Trophoblast cell (in vitro differentiated cells and primary cell): ENCODE measurements at regions not wholly inside any gene's neighbourhood (a gene's known extent, or its start where the extent isn't known, plus 50 kb on each side); places are given as distances from the start of the nearest gene placed in this dataset.

Experiments used
- DNase-seq, 2 donors: peaks; one replicate each; pipeline ENCODE4 v3.0.0-alpha.2; 2016
- H2AFZ ChIP-seq: 2 replicates; pipeline ENCODE4 v1.6.1; 2013; ENCODE audit warnings: low read length, moderate library complexity, mild to moderate bottlenecking; ENCODE audit not compliant: insufficient read depth, poor library complexity
- H2AK5ac ChIP-seq: 2 replicates; pipeline ENCODE4 v1.6.1; 2013; ENCODE audit warnings: mild to moderate bottlenecking, low read length
- H2BK120ac ChIP-seq: 2 replicates; pipeline ENCODE4 v1.6.1; 2013; ENCODE audit warnings: low read length, mild to moderate bottlenecking, moderate library complexity; ENCODE audit not compliant: insufficient read depth, poor library complexity
- H2BK12ac ChIP-seq: 2 replicates; pipeline ENCODE4 v1.6.1; 2013; ENCODE audit warnings: mild to moderate bottlenecking, low read length, moderate library complexity
- H2BK5ac ChIP-seq: 2 replicates; pipeline ENCODE4 v1.6.1; 2013; ENCODE audit warnings: low read length, low read depth, moderate library complexity, mild to moderate bottlenecking; ENCODE audit not compliant: poor library complexity
- H3K14ac ChIP-seq: 2 replicates; pipeline ENCODE4 v1.6.1; 2013; ENCODE audit warnings: mild to moderate bottlenecking, low read length
- H3K18ac ChIP-seq: 2 replicates; pipeline ENCODE4 v1.6.1; 2013; ENCODE audit warnings: mild to moderate bottlenecking, low read length
- H3K23ac ChIP-seq: 2 replicates; pipeline ENCODE4 v1.6.1; 2013; ENCODE audit warnings: low read length
- H3K27ac ChIP-seq: 2 replicates; pipeline ENCODE4 v1.5.1; 2013; ENCODE audit warnings: low read depth, mild to moderate bottlenecking, inconsistent platforms, low read length, moderate library complexity
- H3K27me3 ChIP-seq: 2 replicates; pipeline ENCODE4 v1.6.1; 2013; ENCODE audit warnings: inconsistent platforms, mild to moderate bottlenecking, low read length, moderate library complexity; ENCODE audit not compliant: insufficient read depth
- H3K36me3 ChIP-seq, 2 experiments: 1 replicate in 1 of 2; 2 replicates in 1 of 2; pipeline ENCODE4 v1.6.1; 2013; ENCODE audit warnings: low read length in 2 of 2, mild to moderate bottlenecking in 2 of 2, moderate library complexity in 1 of 2; ENCODE audit not compliant: insufficient read depth in 2 of 2, control insufficient read depth in 1 of 2
- H3K4ac ChIP-seq: 2 replicates; pipeline ENCODE4 v1.6.1; 2013; ENCODE audit warnings: low read depth, mild to moderate bottlenecking, low read length, moderate library complexity
- H3K4me1 ChIP-seq, 2 experiments: 1 replicate in 1 of 2; 2 replicates in 1 of 2; pipeline ENCODE4 v1.6.1; 2013; ENCODE audit warnings: low read length in 2 of 2, mild to moderate bottlenecking in 2 of 2, moderate library complexity in 1 of 2; ENCODE audit not compliant: insufficient read depth in 2 of 2, control insufficient read depth in 1 of 2
- H3K4me2 ChIP-seq: 2 replicates; pipeline ENCODE4 v1.6.1; 2013; ENCODE audit warnings: inconsistent platforms, mild to moderate bottlenecking, low read length, moderate library complexity
- H3K4me3 ChIP-seq: 2 replicates; pipeline ENCODE4 v1.5.1; 2013; ENCODE audit warnings: mild to moderate bottlenecking, low read depth, low read length, inconsistent platforms
- H3K79me1 ChIP-seq: one replicate; pipeline ENCODE4 v1.6.1; 2013; ENCODE audit warnings: low read length
- H3K79me2 ChIP-seq: 2 replicates; pipeline ENCODE4 v1.6.1; 2013; ENCODE audit warnings: low read length, mild to moderate bottlenecking; ENCODE audit not compliant: control insufficient read depth, insufficient read depth, poor library complexity
- H3K9ac ChIP-seq: 2 replicates; pipeline ENCODE4 v1.6.1; 2013; ENCODE audit warnings: mild to moderate bottlenecking, low read length
- H3K9me3 ChIP-seq: 2 replicates; pipeline ENCODE4 v1.6.1; 2013; ENCODE audit warnings: low read depth, mild to moderate bottlenecking, control low read depth, inconsistent platforms, low read length; ENCODE audit not compliant: insufficient read depth
- H4K12ac ChIP-seq: 2 replicates; pipeline ENCODE4 v1.6.1; 2013; ENCODE audit warnings: low read depth, mild to moderate bottlenecking, low read length, moderate library complexity
- H4K8ac ChIP-seq: 2 replicates; pipeline ENCODE4 v1.6.1; 2013; ENCODE audit warnings: low read depth, mild to moderate bottlenecking, low read length, moderate library complexity
- H4K91ac ChIP-seq: one replicate; pipeline ENCODE4 v1.6.1; 2013; ENCODE audit warnings: low read depth, mild to moderate bottlenecking, low read length, moderate library complexity
- WGBS: extraction: QIAGEN DNeasy Blood & Tissue Kit; methylation state at CpG from one replicate; pipeline ENCODE4 v1.1.7; 2013; ENCODE audit warnings: missing lambda C conversion rate; ENCODE audit not compliant: insufficient read length, insufficient coverage; ENCODE audit errors: extremely low coverage; 5-methylcytosine and 5-hydroxymethylcytosine counted together

DNA sequence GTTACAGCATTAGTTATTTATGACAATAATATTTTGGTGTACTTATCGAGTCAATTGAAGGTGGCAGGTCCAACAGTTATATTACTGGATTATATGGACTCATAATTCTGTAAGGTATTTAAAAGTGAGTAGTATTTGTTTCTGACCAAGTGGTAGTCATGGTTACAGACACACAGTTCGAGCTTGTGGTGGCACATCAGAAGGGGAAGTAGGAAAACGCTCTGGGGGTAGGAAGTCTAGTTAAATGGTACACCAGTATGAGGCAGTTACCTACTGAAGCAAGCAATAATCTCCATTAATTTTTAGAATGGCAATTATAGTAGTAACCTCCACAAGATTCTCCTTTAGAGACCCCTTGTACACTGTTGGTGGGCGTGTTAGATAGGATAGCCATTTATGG lies 541.2 kb downstream of the ETV1 start:
- no peak overlapping the region for H4K8ac ChIP-seq
- no CpG with 5 or more reads among the region's 4 CpGs for WGBS
- no peak overlapping the region for H4K12ac ChIP-seq
- H3K23ac ChIP-seq: no peak overlapping the region
- H3K27ac ChIP-seq: no peak overlapping the region
- H3K4me3 ChIP-seq: no peak overlapping the region
- H2BK120ac ChIP-seq: no peak overlapping the region
- H3K4me2 ChIP-seq: no peak overlapping the region
- no peak overlapping the region for H2BK12ac ChIP-seq
- no peak overlapping the region for H3K14ac ChIP-seq
- DNase-seq: no peak
- no peak overlapping the region for H4K91ac ChIP-seq
- H3K27me3 ChIP-seq: no peaks in the 10 kb centered on the region
- H3K9ac ChIP-seq: no peak overlapping the region
- H3K4me1 ChIP-seq: no peaks in the 10 kb centered on the region
- no peak overlapping the region for H2AFZ ChIP-seq
- H3K18ac ChIP-seq: no peak overlapping the region
- H3K36me3 ChIP-seq: no peaks in the 10 kb centered on the region
- no peaks in the 10 kb centered on the region for H3K79me2 ChIP-seq
- no peak overlapping the region for H2AK5ac ChIP-seq
- no peaks in the 10 kb centered on the region for H3K79me1 ChIP-seq
- no peak overlapping the region for H2BK5ac ChIP-seq
- no peak overlapping the region for H3K4ac ChIP-seq
- H3K9me3 ChIP-seq: no peaks in the 10 kb centered on the region

- Histone ChIP-seq H3K14ac (no peak overlapping the region), H4K8ac (no peak overlapping the region), H4K91ac (no peak overlapping the region), H4K12ac (no peak overlapping the region), H3K23ac (no peak overlapping the region), H3K18ac (no peak overlapping the region), H3K4me1 (no peaks in the 10 kb centered on the region), H3K4me2 (no peak overlapping the region), H3K79me1 (no peaks in the 10 kb centered on the region), H3K4me3 (no peak overlapping the region), H2AFZ (no peak overlapping the region), H3K27me3 (no peaks in the 10 kb centered on the region), H3K36me3 (no peaks in the 10 kb centered on the region), H2AK5ac (no peak overlapping the region), H3K27ac (no peak overlapping the region), H2BK5ac (no peak overlapping the region), H2BK120ac (no peak overlapping the region), H3K79me2 (no peaks in the 10 kb centered on the region), H2BK12ac (no peak overlapping the region), H3K4ac (no peak overlapping the region), H3K9ac (no peak overlapping the region), H3K9me3 (no peaks in the 10 kb centered on the region)
- DNase-seq: no peak
Observed at GRCh38 chr7:13449460-13449859, 540.0 kb downstream of the ETV1 start.

- Histone ChIP-seq H3K4me2 (no peak overlapping the region), H3K18ac (no peak overlapping the region), H2AFZ (no peak overlapping the region), H3K27me3 (no peaks in the 10 kb centered on the region), H3K23ac (no peak overlapping the region), H2AK5ac (no peak overlapping the region), H3K27ac (no peak overlapping the region), H4K91ac (no peak overlapping the region), H3K36me3 (no peaks in the 10 kb centered on the region), H3K4me1 (no peaks in the 10 kb centered on the region), H2BK120ac (no peak overlapping the region), H3K4ac (no peak overlapping the region), H3K79me1 (no peaks in the 10 kb centered on the region), H3K9ac (no peak overlapping the region), H2BK12ac (no peak overlapping the region), H3K4me3 (no peak overlapping the region), H3K9me3 (no peaks in the 10 kb centered on the region), H3K79me2 (no peaks in the 10 kb centered on the region), H4K12ac (no peak overlapping the region), H4K8ac (no peak overlapping the region), H2BK5ac (no peak overlapping the region), H3K14ac (no peak overlapping the region)
- no CpG with 5 or more reads among the region's 8 CpGs for WGBS
- DNase-seq: no peak
Observed at GRCh38 chr7:13454916-13455592, 534.4 kb downstream of the ETV1 start.

GRCh38 chr7:13457790-13458189 lies 531.7 kb downstream of the ETV1 start:
- Histone ChIP-seq H2AK5ac (no peak overlapping the region), H2AFZ (no peak overlapping the region), H2BK120ac (no peak overlapping the region), H3K9me3 (no peaks in the 10 kb centered on the region), H3K4ac (no peak overlapping the region), H2BK5ac (no peak overlapping the region), H3K27me3 (no peaks in the 10 kb centered on the region), H3K27ac (no peak overlapping the region), H3K18ac (no peak overlapping the region), H3K23ac (no peak overlapping the region), H4K91ac (no peak overlapping the region), H3K4me1 (no peaks in the 10 kb centered on the region), H3K4me2 (no peak overlapping the region), H3K79me1 (no peaks in the 10 kb centered on the region), H3K14ac (no peak overlapping the region), H3K36me3 (no peaks in the 10 kb centered on the region), H4K8ac (no peak overlapping the region), H2BK12ac (no peak overlapping the region), H4K12ac (no peak overlapping the region), H3K79me2 (no peaks in the 10 kb centered on the region), H3K9ac (no peak overlapping the region), H3K4me3 (no peak overlapping the region)
- no CpG with 5 or more reads among the region's 4 CpGs for WGBS
- DNase-seq: no peak
